Caco-2 (cell line): ENCODE measurements at regions not wholly inside any gene's neighbourhood (a gene's known extent, or its start where the extent isn't known, plus 50 kb on each side); places are given as distances from the start of the nearest gene placed in this dataset.

Experiments used
- BruUV-seq: library from RNA; stranded (reverse); fragments of 400-500 nt; replicated peaks from 2 replicates; lab custom pipeline; 2021; lab: Mats Ljungman, UMichigan
- CTCF ChIA-PET: fragments of 300-600 bp; sonication (Branson Sonifier 250); formaldehyde crosslinking; loops from one replicate; lab custom pipeline; 2022; ENCODE audit warnings: antibody characterized with exemption; lab: Charles Lee
- POLR2A ChIA-PET: fragments of 300-600 bp; sonication (Branson Sonifier 250); formaldehyde crosslinking; loops from one replicate; lab custom pipeline; 2022; ENCODE audit warnings: antibody characterized with exemption; lab: Charles Lee
- DNase-seq, 2 experiments: peaks; one replicate each; pipeline versions ENCODE4 v3.0.0 to v3.0.0-alpha.2; 2020 to 2022
- H3K27me3 ChIP-seq: replicated peaks from 2 replicates; pipeline ENCODE4 v1.6.0; 2011; ENCODE audit warnings: low read length; ENCODE audit not compliant: control insufficient read depth, insufficient read depth
- H3K36me3 ChIP-seq: 2 replicates; pipeline ENCODE4 v1.5.1; 2011; ENCODE audit warnings: low read length; ENCODE audit not compliant: control insufficient read depth, insufficient read depth
- H3K4me1 ChIP-seq: fragments of 250-450 bp; sonication (Bioruptor Pico); 2 replicates; pipeline ENCODE4 v1.5.1; 2020; ENCODE audit warnings: mild to moderate bottlenecking
- H3K4me3 ChIP-seq: 2 replicates; pipeline ENCODE4 v1.5.1; 2011; ENCODE audit warnings: low read depth, mild to moderate bottlenecking, control low read depth, low read length
- H3K9me3 ChIP-seq: fragments of 250-450 bp; sonication (Bioruptor Pico); 2 replicates; pipeline ENCODE4 v1.5.1; 2020; ENCODE audit warnings: mild to moderate bottlenecking, moderate library complexity
- H3K27ac Mint-ChIP-seq: one replicate; pipeline ENCODE4 v1.8.0; 2022; ENCODE audit warnings: mixed read lengths; ENCODE audit not compliant: unreplicated experiment
- H3K27me3 Mint-ChIP-seq: one replicate; pipeline ENCODE4 v1.8.0; 2022; ENCODE audit warnings: mixed read lengths; ENCODE audit not compliant: insufficient read depth, unreplicated experiment
- H3K36me3 Mint-ChIP-seq: one replicate; pipeline ENCODE4 v1.8.0; 2022; ENCODE audit warnings: mild to moderate bottlenecking, mixed read lengths; ENCODE audit not compliant: insufficient read depth, unreplicated experiment
- H3K4me1 Mint-ChIP-seq: one replicate; pipeline ENCODE4 v1.8.0; 2022; ENCODE audit warnings: low read depth, mixed read lengths; ENCODE audit not compliant: unreplicated experiment
- H3K4me3 Mint-ChIP-seq: one replicate; pipeline ENCODE4 v1.8.0; 2022; ENCODE audit warnings: mild to moderate bottlenecking, moderate library complexity, mixed read lengths; ENCODE audit not compliant: unreplicated experiment
- H3K9me3 Mint-ChIP-seq: one replicate; pipeline ENCODE4 v1.8.0; 2022; ENCODE audit warnings: mixed read lengths; ENCODE audit not compliant: unreplicated experiment
- CTCF ChIP-seq, 2 experiments: fragments of 200-600 bp in 1 of 2; IDR thresholded peaks; 1 replicate in 1 of 2; 2 replicates in 1 of 2; pipeline versions ENCODE4 v1.5.1 to v1.8.0; 2011 to 2022; ENCODE audit warnings: antibody characterized with exemption in 1 of 2, control low read depth in 1 of 2, inconsistent platforms in 1 of 2, low read depth in 1 of 2, low read length in 1 of 2, mild to moderate bottlenecking in 1 of 2, moderate library complexity in 1 of 2; ENCODE audit not compliant: insufficient read depth in 1 of 2, severe bottlenecking in 1 of 2, unreplicated experiment in 1 of 2
- intact Hi-C: fragments of 100-400 bp; cut with micrococcal nuclease; formaldehyde crosslinking; loops from one replicate; pipeline ENCODE4 v1.10.0; 2022; ENCODE audit not compliant: unreplicated experiment

DNA sequence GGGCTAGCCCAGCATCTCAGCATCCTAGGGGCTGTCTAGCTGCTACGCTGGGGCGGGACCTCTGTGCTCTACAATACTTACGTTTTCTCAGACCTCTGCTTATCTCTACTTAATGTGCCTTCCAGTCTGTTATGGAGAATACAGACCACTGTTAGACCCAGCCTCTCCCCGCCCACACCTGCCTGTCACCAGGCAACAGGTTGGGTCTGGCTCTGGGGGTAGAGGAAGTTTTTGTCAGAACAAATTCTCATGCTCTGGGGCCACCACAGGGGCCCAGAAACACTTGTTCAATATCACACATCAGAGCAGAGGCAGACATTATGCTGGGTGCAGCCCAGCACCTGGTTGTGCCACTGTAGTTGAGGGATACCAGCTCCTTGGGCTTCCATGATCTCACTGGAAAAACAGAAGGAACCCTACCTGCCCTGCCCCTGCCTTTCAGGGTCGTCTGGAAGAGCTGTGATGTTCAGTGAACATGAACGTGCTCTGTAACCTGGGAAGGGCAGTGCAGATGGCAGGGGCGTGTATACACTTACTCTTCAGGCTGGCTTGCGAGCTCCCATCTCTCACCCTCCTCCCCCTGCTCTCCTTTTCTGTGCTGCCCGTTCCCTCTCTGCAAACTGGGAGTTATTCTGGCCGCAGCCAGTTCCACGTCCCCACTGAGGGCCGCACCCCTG, 135.2 kb upstream of the PODXL start:
- CTCF ChIA-PET, result interaction anchor here (0.5 to 0.9 kb wide), 5 partner anchors 23 to 889 kb away, joined by 3 to 4 read pairs (median 3); no protein-coding TSS in a partner anchor
- no peak for DNase-seq
- no peaks in the 10 kb centered on the region for H3K36me3 ChIP-seq
- no peaks in the 10 kb centered on the region for H3K27me3 ChIP-seq
- no peaks in the 10 kb centered on the region for H3K9me3 Mint-ChIP-seq
- H3K4me1 ChIP-seq, result no peaks in the 10 kb centered on the region
- H3K4me3 ChIP-seq, result no peak overlapping the region
- no TSS peak for BruUV-seq
- POLR2A ChIA-PET, result no interaction called here
- no peaks in the 10 kb centered on the region for H3K9me3 ChIP-seq
- intact Hi-C loops, result no loop called here
- H3K27ac Mint-ChIP-seq, result no peak overlapping the region
- H3K27me3 Mint-ChIP-seq, result no peaks in the 10 kb centered on the region
- peaks cover 5% of the 10 kb centered on the region for H3K36me3 Mint-ChIP-seq
- no peak overlapping the region for H3K4me3 Mint-ChIP-seq
- TF ChIP-seq CTCF (IDR thresholded peaks at IDR 0.05; ENCODE audit: insufficient read depth in 1 of 2, low read depth in 1 of 2, low read length in 1 of 2, severe bottlenecking in 1 of 2, unreplicated experiment in 1 of 2), result no peak
- H3K4me1 Mint-ChIP-seq, result no peaks in the 10 kb centered on the region

DNA sequence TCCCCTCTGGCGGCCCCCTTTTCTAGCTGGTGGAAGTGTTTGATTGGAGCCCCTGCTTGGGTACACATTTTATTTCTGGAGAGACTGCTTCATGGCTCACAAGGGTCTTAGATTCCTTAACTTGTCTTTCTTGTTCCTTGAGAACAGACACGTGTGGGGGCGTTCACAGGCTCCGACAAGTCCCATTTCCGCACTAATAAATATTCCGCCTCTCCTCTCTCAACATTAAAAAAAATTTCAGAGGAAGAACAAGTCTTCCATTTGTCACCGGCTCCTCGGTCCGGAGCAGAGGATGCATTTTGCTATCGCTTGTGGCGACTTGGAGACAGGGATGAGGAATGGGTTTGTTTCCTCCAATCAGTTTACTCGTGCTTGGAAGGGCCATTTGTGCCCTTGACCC, 134.0 kb upstream of the PODXL start:
- Mint-ChIP-seq H3K27me3 (no peaks in the 10 kb centered on the region), H3K4me3 (no peak overlapping the region), H3K36me3 (peaks cover 5% of the 10 kb centered on the region), H3K9me3 (no peaks in the 10 kb centered on the region), H3K27ac (no peak overlapping the region), H3K4me1 (no peaks in the 10 kb centered on the region)
- intact Hi-C loops, result no loop called here
- H3K36me3 ChIP-seq, result no peaks in the 10 kb centered on the region
- H3K4me3 ChIP-seq, result no peak overlapping the region
- no peaks in the 10 kb centered on the region for H3K9me3 ChIP-seq
- H3K4me1 ChIP-seq, result no peaks in the 10 kb centered on the region
- no peak for DNase-seq
- no peaks in the 10 kb centered on the region for H3K27me3 ChIP-seq
- ChIA-PET CTCF (no interaction called here), POLR2A (no interaction called here)
- no TSS peak for BruUV-seq
- TF ChIP-seq CTCF (IDR thresholded peaks at IDR 0.05; ENCODE audit: insufficient read depth in 1 of 2, low read depth in 1 of 2, low read length in 1 of 2, severe bottlenecking in 1 of 2, unreplicated experiment in 1 of 2), result no peak

- peaks cover 5% of the 10 kb centered on the region for H3K36me3 Mint-ChIP-seq
- no peaks in the 10 kb centered on the region for H3K36me3 ChIP-seq
- no peaks in the 10 kb centered on the region for H3K27me3 Mint-ChIP-seq
Observed at GRCh38 chr7:131689662-131690234, 133.3 kb upstream of the PODXL start.

More at GRCh38 chr7:131689662-131690234, 133.3 kb upstream of the PODXL start:
- CTCF ChIA-PET, result interaction anchor here (0.5 to 2.0 kb wide), 15 partner anchors 14 to 360 kb away, joined by 3 to 22 read pairs (median 4); no protein-coding TSS in a partner anchor
- no peaks in the 10 kb centered on the region for H3K9me3 ChIP-seq
- H3K27ac Mint-ChIP-seq, result no peak overlapping the region
- no peak for TF ChIP-seq CTCF (IDR thresholded peaks at IDR 0.05; ENCODE audit: insufficient read depth in 1 of 2, low read depth in 1 of 2, low read length in 1 of 2, severe bottlenecking in 1 of 2, unreplicated experiment in 1 of 2)
- no peaks in the 10 kb centered on the region for H3K27me3 ChIP-seq
- H3K4me3 ChIP-seq, result no peak overlapping the region
- POLR2A ChIA-PET, result no interaction called here
- no peaks in the 10 kb centered on the region for H3K4me1 Mint-ChIP-seq
- no peaks in the 10 kb centered on the region for H3K9me3 Mint-ChIP-seq
- H3K4me3 Mint-ChIP-seq, result no peak overlapping the region
- intact Hi-C loops, result loop anchor here (1.0 to 5.0 kb wide), 6 partner anchors 53 to 560 kb away; no protein-coding TSS in a partner anchor
- no peaks in the 10 kb centered on the region for H3K4me1 ChIP-seq
- DNase-seq, result no peak
- BruUV-seq, result no TSS peak
